BLaER1 treated with 17β-estradiol and CSF1 and Interleukin-3, amounts not matched to agents 10 nM and 100 nM (cell line): ENCODE measurements at regions not wholly inside any gene's neighbourhood (a gene's known extent, or its start where the extent isn't known, plus 50 kb on each side); places are given as distances from the start of the nearest gene placed in this dataset.

ENCODE experiments used
- H3K27ac ChIP-seq, 11 experiments: shearing (Covaris generic); formaldehyde crosslinking; 2 replicates each; pipeline ENCODE4 v1.8.1; 2022
- H3K27me3 ChIP-seq, 11 experiments: shearing (Covaris generic); formaldehyde crosslinking; 2 replicates each; pipeline ENCODE4 v1.8.1; 2022
- H3K36me3 ChIP-seq, 11 experiments: shearing (Covaris generic); formaldehyde crosslinking; 2 replicates each; pipeline ENCODE4 v1.8.1; 2022
- H3K4me1 ChIP-seq, 10 experiments: shearing (Covaris generic); formaldehyde crosslinking; 2 replicates each; pipeline ENCODE4 v1.8.1; 2022
- H3K4me2 ChIP-seq, 11 experiments: shearing (Covaris generic); formaldehyde crosslinking; 2 replicates each; pipeline ENCODE4 v1.8.1; 2022
- H3K4me3 ChIP-seq, 10 experiments: shearing (Covaris generic); formaldehyde crosslinking; 2 replicates each; pipeline ENCODE4 v1.8.1; 2022
- H3K9ac ChIP-seq, 11 experiments: shearing (Covaris generic); formaldehyde crosslinking; 2 replicates each; pipeline ENCODE4 v1.8.1; 2022
- H3K9me3 ChIP-seq, 11 experiments: shearing (Covaris generic); formaldehyde crosslinking; replicated peaks in 1 of 11; 2 replicates each; pipeline ENCODE4 v1.8.1; 2022
- H4K20me1 ChIP-seq, 11 experiments: shearing (Covaris generic); formaldehyde crosslinking; 2 replicates each; pipeline ENCODE4 v1.8.1; 2022
- Cebpa-rat ChIP-seq, 11 experiments: shearing (Covaris generic); IDR thresholded peaks; 2 replicates each; pipeline ENCODE4 v1.8.1; 2022

DNA sequence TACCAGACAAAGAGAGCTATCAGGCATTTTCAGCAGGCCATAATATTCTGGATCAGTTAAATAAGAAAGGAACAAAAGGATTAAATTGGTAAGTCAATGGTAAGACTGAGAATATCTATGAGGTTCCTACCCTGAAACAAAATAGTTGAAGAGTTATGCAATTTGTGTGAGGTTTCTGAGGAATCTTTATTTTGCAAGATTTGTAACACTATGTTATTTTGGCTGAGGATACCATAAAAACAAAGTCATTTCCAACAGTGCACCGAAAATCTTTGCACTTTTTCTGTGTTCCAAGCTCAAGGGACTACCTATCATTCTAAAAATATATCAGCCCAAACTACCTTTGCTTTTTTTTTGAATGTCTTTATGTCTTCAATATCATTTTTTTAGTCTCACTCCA is 383.3 kb upstream of the CITED2 start:
- Histone ChIP-seq H3K4me1 (peaks cover 0 to 10% (median 8%) of the 10 kb centered on the region in 10 experiments; a peak in 14 of 20 replicates), H3K4me3 (no peak overlapping the region), H3K27ac (no peak overlapping the region), H3K4me2 (no peak overlapping the region), H4K20me1 (no peaks in the 10 kb centered on the region), H3K36me3 (no peaks in the 10 kb centered on the region), H3K27me3 (no peaks in the 10 kb centered on the region), H3K9me3 (no peaks in the 10 kb centered on the region), H3K9ac (no peak overlapping the region)
- TF ChIP-seq Cebpa-rat (IDR thresholded peaks at IDR 0.05), result no peak

- H3K4me2 ChIP-seq, result no peak overlapping the region
- TF ChIP-seq Cebpa-rat (IDR thresholded peaks at IDR 0.05), result no peak
- H3K9me3 ChIP-seq, result no peaks in the 10 kb centered on the region
- H3K4me1 ChIP-seq, result no peaks in the 10 kb centered on the region
- H3K4me3 ChIP-seq, result no peak overlapping the region
- H3K27ac ChIP-seq, result no peak overlapping the region
- no peak overlapping the region for H3K9ac ChIP-seq
- H3K36me3 ChIP-seq, result no peaks in the 10 kb centered on the region
- no peaks in the 10 kb centered on the region for H4K20me1 ChIP-seq
- H3K27me3 ChIP-seq, result no peaks in the 10 kb centered on the region
These were observed 381.9 kb upstream of the CITED2 start for GRCh38 chr6:139756381-139756780.

DNA sequence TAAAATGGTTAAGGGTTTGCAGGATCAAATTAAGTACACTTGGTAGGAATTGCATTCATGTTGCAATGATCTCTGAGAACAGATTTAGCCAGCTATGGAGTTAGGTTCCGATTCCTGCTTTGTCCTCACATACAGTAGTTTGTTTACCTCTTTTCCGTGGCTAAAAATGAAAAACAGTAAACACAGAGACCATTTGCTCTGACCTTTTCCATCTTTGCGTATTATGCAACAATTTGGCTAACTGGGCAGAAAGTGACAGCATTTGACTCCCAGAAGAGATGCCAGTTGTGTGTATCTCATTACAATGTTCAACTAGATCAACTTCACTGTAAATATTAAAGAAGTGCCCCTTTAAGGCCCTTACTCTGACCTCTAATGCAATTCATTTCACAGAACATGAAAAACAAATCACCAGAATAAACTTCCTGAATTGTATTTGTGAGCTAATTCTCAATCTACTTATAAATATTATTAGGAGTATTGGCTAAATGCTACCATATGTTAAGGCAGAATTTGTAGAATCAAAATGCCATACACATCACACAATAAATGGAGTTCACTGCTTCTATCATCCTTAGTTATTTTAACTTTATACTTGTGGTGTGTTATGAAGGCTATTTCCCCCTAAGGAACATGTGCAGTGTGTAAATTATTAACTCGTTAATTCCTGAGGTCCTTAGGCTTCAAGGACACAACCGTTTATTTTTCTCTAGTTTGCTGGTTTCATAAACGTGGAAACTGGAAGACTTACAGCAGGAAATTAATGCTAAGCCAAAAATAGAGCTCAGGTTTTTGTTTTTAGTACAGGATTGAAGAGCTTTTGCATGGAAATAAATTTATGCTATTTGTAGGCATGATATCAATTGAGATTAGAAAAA is 380.7 kb upstream of the CITED2 start:
- Histone ChIP-seq H3K9me3 (no peaks in the 10 kb centered on the region), H3K27ac (no peak overlapping the region), H3K27me3 (no peaks in the 10 kb centered on the region), H3K9ac (no peak overlapping the region), H3K4me1 (no peaks in the 10 kb centered on the region), H3K4me3 (no peak overlapping the region), H4K20me1 (no peaks in the 10 kb centered on the region), H3K4me2 (no peak overlapping the region), H3K36me3 (no peaks in the 10 kb centered on the region)
- TF ChIP-seq Cebpa-rat (IDR thresholded peaks at IDR 0.05), result no peak

- H3K4me2 ChIP-seq, result no peak overlapping the region
- no peak overlapping the region for H3K4me3 ChIP-seq
- no peaks in the 10 kb centered on the region for H3K36me3 ChIP-seq
- no peaks in the 10 kb centered on the region for H3K4me1 ChIP-seq
- TF ChIP-seq Cebpa-rat (IDR thresholded peaks at IDR 0.05), result no peak
- no peaks in the 10 kb centered on the region for H3K27me3 ChIP-seq
- no peaks in the 10 kb centered on the region for H4K20me1 ChIP-seq
- H3K27ac ChIP-seq, result no peak overlapping the region
- H3K9me3 ChIP-seq, result no peaks in the 10 kb centered on the region
- H3K9ac ChIP-seq, result no peak overlapping the region
These were observed 378.9 kb upstream of the CITED2 start for GRCh38 chr6:139753198-139753861.

GRCh38 chr6:139752086-139752485 is 377.6 kb upstream of the CITED2 start:
- no peak for TF ChIP-seq Cebpa-rat (IDR thresholded peaks at IDR 0.05)
- H3K4me1 ChIP-seq, result no peaks in the 10 kb centered on the region
- H3K9ac ChIP-seq, result no peak overlapping the region
- H3K9me3 ChIP-seq, result no peaks in the 10 kb centered on the region
- H3K4me2 ChIP-seq, result no peak overlapping the region
- no peak overlapping the region for H3K27ac ChIP-seq
- H3K27me3 ChIP-seq, result no peaks in the 10 kb centered on the region
- no peak overlapping the region for H3K4me3 ChIP-seq
- no peaks in the 10 kb centered on the region for H4K20me1 ChIP-seq
- no peaks in the 10 kb centered on the region for H3K36me3 ChIP-seq

DNA sequence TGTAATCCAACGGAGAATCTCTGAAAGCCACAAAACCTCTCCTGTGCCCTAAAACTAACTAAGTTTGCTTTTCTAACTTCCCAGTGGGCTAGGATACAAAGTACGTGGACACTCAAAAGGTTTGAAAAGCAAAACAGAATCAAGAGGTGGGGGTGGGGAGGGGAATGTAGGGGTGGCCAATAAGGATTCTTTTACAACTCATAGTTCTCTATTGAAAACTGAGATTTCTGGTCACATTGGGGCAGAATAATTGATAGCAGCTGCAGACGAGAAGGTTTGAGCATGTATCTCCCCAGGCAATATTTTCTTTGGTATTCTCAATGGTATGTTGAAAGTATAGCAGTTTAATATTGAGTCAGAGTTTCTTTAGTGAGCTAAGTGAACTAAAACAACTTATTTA is 376.7 kb upstream of the CITED2 start:
- H3K4me1 ChIP-seq, result no peaks in the 10 kb centered on the region
- H3K9ac ChIP-seq, result no peak overlapping the region
- H4K20me1 ChIP-seq, result no peaks in the 10 kb centered on the region
- H3K36me3 ChIP-seq, result no peaks in the 10 kb centered on the region
- H3K27me3 ChIP-seq, result no peaks in the 10 kb centered on the region
- H3K9me3 ChIP-seq, result no peaks in the 10 kb centered on the region
- H3K4me3 ChIP-seq, result no peak overlapping the region
- H3K4me2 ChIP-seq, result no peak overlapping the region
- H3K27ac ChIP-seq, result no peak overlapping the region
- no peak for TF ChIP-seq Cebpa-rat (IDR thresholded peaks at IDR 0.05)

DNA sequence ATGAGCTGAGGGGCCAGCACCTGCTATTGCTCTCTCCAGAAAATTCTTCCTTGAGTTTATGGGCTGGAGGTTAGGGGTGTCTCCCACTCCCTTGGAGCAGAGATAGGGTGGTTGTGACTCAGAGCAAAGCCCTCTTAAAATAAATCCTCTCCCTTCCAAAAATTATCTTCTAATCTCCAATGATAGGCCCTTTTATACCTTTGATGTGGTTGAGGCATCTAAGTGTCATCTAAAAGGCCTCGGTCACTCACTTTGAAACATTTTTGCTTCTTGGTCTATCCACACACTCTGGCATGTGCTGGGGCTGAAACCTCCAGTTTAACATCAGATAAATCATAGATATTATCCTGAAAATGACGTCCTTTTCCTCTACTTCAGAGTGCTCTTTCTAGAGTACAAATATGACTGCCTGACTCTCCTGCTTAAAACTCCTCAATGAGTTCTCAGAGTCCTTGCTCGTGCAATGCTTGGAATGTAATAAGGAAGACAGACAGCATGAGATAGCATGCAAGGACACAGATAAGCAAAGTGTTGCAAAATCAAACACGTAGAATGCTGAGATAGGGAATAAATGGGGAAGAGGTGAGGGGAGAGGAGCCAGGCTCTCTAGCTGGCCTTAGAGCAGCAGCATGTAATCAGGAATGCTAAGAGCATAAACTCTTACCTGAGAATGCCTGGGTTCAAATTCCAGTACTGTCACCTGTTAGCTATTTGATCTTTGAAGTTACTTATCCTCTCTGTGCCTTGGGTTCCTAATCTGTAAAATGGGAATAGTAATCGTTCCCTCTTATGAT is 374.1 kb upstream of the CITED2 start:
- no peaks in the 10 kb centered on the region for H3K9me3 ChIP-seq
- H3K4me2 ChIP-seq, result no peak overlapping the region
- H3K9ac ChIP-seq, result no peak overlapping the region
- no peak overlapping the region for H3K4me3 ChIP-seq
- no peaks in the 10 kb centered on the region for H3K4me1 ChIP-seq
- no peak overlapping the region for H3K27ac ChIP-seq
- H3K36me3 ChIP-seq, result no peaks in the 10 kb centered on the region
- TF ChIP-seq Cebpa-rat (IDR thresholded peaks at IDR 0.05), result no peak
- no peaks in the 10 kb centered on the region for H3K27me3 ChIP-seq
- no peaks in the 10 kb centered on the region for H4K20me1 ChIP-seq

- TF ChIP-seq Cebpa-rat (IDR thresholded peaks at IDR 0.05), result no peak
- H3K4me2 ChIP-seq, result no peak overlapping the region
These were observed 372.7 kb upstream of the CITED2 start for GRCh38 chr6:139747154-139747553.

DNA sequence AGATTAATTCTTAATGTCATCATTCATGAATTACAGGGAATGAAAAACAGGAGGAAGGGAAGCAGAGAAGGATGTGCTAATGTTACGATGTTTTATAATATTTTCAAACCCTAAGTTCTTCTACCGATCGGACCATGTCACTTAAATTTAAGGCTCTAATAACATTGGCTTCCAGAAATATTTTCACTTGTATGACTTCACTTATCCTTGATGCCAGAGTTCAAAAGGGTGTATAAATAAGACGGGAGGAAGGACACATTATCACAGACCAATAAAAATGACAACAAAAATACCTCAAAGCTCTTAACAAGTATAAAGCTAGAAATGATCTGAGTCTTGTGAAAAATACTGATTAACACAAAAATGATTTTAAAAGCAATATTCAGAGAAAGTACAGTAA is 370.4 kb upstream of the CITED2 start:
- no peak overlapping the region for H3K27ac ChIP-seq
- H4K20me1 ChIP-seq, result no peaks in the 10 kb centered on the region
- no peaks in the 10 kb centered on the region for H3K36me3 ChIP-seq
- no peaks in the 10 kb centered on the region for H3K9me3 ChIP-seq
- no peak for TF ChIP-seq Cebpa-rat (IDR thresholded peaks at IDR 0.05)
- peaks cover 0 to 4% (median 0%) of the 10 kb centered on the region in 10 experiments; a peak in 1 of 20 replicates for H3K4me1 ChIP-seq
- no peak overlapping the region for H3K4me3 ChIP-seq
- no peaks in the 10 kb centered on the region for H3K27me3 ChIP-seq
- H3K4me2 ChIP-seq, result no peak overlapping the region
- no peak overlapping the region for H3K9ac ChIP-seq

More at GRCh38 chr6:139747154-139747553, 372.7 kb upstream of the CITED2 start:
- H3K27me3 ChIP-seq, result no peaks in the 10 kb centered on the region
- H4K20me1 ChIP-seq, result no peaks in the 10 kb centered on the region
- no peaks in the 10 kb centered on the region for H3K9me3 ChIP-seq
- H3K27ac ChIP-seq, result no peak overlapping the region
- H3K4me3 ChIP-seq, result no peak overlapping the region
- no peak overlapping the region for H3K9ac ChIP-seq
- no peaks in the 10 kb centered on the region for H3K36me3 ChIP-seq
- no peaks in the 10 kb centered on the region for H3K4me1 ChIP-seq
